MM.1S (cell line): ENCODE measurements at regions not wholly inside any gene's neighbourhood (a gene's known extent, or its start where the extent isn't known, plus 50 kb on each side); places are given as distances from the start of the nearest gene placed in this dataset.

Source experiments
- EZH2 ChIP-seq: fragments of 300-600 bp; sonication (generic); optimal IDR thresholded peaks from 2 replicates; pipeline ENCODE3; 2017; ENCODE audit warnings: low read depth, mild to moderate bottlenecking, antibody characterized with exemption, low read length, mixed read lengths
- TF ChIP-seq, protein P1 (sequence below): fragments of 300-600 bp; sonication (generic); IDR thresholded peaks from 2 replicates; pipeline ENCODE4 v1.5.1; 2016; ENCODE audit warnings: antibody characterized with exemption, low read length, mixed read lengths

- TF ChIP-seq, protein P1, sequence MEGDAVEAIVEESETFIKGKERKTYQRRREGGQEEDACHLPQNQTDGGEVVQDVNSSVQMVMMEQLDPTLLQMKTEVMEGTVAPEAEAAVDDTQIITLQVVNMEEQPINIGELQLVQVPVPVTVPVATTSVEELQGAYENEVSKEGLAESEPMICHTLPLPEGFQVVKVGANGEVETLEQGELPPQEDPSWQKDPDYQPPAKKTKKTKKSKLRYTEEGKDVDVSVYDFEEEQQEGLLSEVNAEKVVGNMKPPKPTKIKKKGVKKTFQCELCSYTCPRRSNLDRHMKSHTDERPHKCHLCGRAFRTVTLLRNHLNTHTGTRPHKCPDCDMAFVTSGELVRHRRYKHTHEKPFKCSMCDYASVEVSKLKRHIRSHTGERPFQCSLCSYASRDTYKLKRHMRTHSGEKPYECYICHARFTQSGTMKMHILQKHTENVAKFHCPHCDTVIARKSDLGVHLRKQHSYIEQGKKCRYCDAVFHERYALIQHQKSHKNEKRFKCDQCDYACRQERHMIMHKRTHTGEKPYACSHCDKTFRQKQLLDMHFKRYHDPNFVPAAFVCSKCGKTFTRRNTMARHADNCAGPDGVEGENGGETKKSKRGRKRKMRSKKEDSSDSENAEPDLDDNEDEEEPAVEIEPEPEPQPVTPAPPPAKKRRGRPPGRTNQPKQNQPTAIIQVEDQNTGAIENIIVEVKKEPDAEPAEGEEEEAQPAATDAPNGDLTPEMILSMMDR = no peak
- no peak for TF ChIP-seq EZH2
Observed at GRCh38 chr4:157957905-157958304, 214.9 kb downstream of the GASK1B start.
